Posterior vena cava (tissue), 2 donors: ENCODE measurements at regions not wholly inside any gene's neighbourhood (a gene's known extent, or its start where the extent isn't known, plus 50 kb on each side); places are given as distances from the start of the nearest gene placed in this dataset.
"Not testable (repeated sequence)": the region's sequence is repeated elsewhere in the genome, so short reads cannot be mapped to it uniquely, and the experiment has no call there.

ENCODE experiments used
- DNase-seq: peaks from one replicate; pipeline ENCODE4 v3.0.0-alpha.2; 2020; ENCODE audit warnings: low spot score
- intact Hi-C, 2 donors: fragments of 100-400 bp; cut with DNase I; formaldehyde crosslinking; loops; one replicate each; pipeline versions ENCODE4 v1.14.1 to v1.14.2; 2022 to 2023
- donor health status: DM: yes; HTN: yes; CAD: no.
- donor health status: DM: yes; HTN: yes; CAD: no.

- intact Hi-C loops = no loop called here
- no peak for DNase-seq
Measured at GRCh38 chr11:39817241-39817640, 1642.2 kb downstream of the LRRC4C start.

- no peak for DNase-seq
- intact Hi-C loops = no loop called here
Measured at GRCh38 chr11:39810358-39810757, 1649.1 kb downstream of the LRRC4C start.

- no peak for DNase-seq
- intact Hi-C loops = no loop called here
Measured at GRCh38 chr11:39809833-39810232, 1649.6 kb downstream of the LRRC4C start.

GRCh38 chr11:39807904-39808303 is 1651.5 kb downstream of the LRRC4C start:
- intact Hi-C loops = no loop called here
- DNase-seq = no peak

- no peak for DNase-seq
- intact Hi-C loops = no loop called here
Measured at GRCh38 chr11:39806652-39807051, 1652.8 kb downstream of the LRRC4C start.

GRCh38 chr11:39804271-39804670 is 1655.2 kb downstream of the LRRC4C start:
- DNase-seq = no peak
- intact Hi-C loops = no loop called here

GRCh38 chr11:39786682-39787081 is 1672.8 kb downstream of the LRRC4C start:
- no peak for DNase-seq

GRCh38 chr11:39786281-39786680 is 1673.2 kb downstream of the LRRC4C start:
- intact Hi-C loops = no loop called here

More at GRCh38 chr11:39786682-39787081, 1672.8 kb downstream of the LRRC4C start:
- intact Hi-C loops = no loop called here

GRCh38 chr11:39784873-39785272 is 1674.6 kb downstream of the LRRC4C start:
- DNase-seq = no peak
- intact Hi-C loops = loop anchor here in 1 of 2 donors (1.0 kb wide), 1 partner anchor 48 kb away; no protein-coding TSS in a partner anchor

More at GRCh38 chr11:39786281-39786680, 1673.2 kb downstream of the LRRC4C start:
- DNase-seq = no peak

GRCh38 chr11:39780131-39780530 is 1679.3 kb downstream of the LRRC4C start:
- no peak for DNase-seq
- intact Hi-C loops = no loop called here

GRCh38 chr11:39777035-39777434 is 1682.4 kb downstream of the LRRC4C start:
- intact Hi-C loops = no loop called here

GRCh38 chr11:39772525-39773137 is 1686.8 kb downstream of the LRRC4C start:
- no peak for DNase-seq
- intact Hi-C loops = no loop called here

More at GRCh38 chr11:39777035-39777434, 1682.4 kb downstream of the LRRC4C start:
- DNase-seq = no peak

- intact Hi-C loops = no loop called here
- no peak for DNase-seq
Measured at GRCh38 chr11:39768214-39768613, 1691.2 kb downstream of the LRRC4C start.

- DNase-seq = no peak
- intact Hi-C loops = no loop called here
Measured at GRCh38 chr11:39745401-39745800, 1714.1 kb downstream of the LRRC4C start.

GRCh38 chr11:39741066-39741465 is 1718.4 kb downstream of the LRRC4C start:
- intact Hi-C loops = no loop called here
- no peak for DNase-seq

GRCh38 chr11:39736351-39736750 is 1723.1 kb downstream of the LRRC4C start:
- intact Hi-C loops, DNase-seq: not testable (repeated sequence)

- no peak for DNase-seq
- intact Hi-C loops = no loop called here
Measured at GRCh38 chr11:39732001-39732400, 1727.5 kb downstream of the LRRC4C start.

- intact Hi-C loops = no loop called here
Measured at GRCh38 chr11:39725081-39725480, 1734.4 kb downstream of the LRRC4C start.

GRCh38 chr11:39724404-39724803 is 1735.0 kb downstream of the LRRC4C start:
- intact Hi-C loops = no loop called here

More at GRCh38 chr11:39725081-39725480, 1734.4 kb downstream of the LRRC4C start:
- DNase-seq = no peak

GRCh38 chr11:39712581-39712980 is 1746.9 kb downstream of the LRRC4C start:
- DNase-seq = no peak
- intact Hi-C loops = no loop called here

More at GRCh38 chr11:39724404-39724803, 1735.0 kb downstream of the LRRC4C start:
- DNase-seq = no peak

GRCh38 chr11:39690856-39691255 is 1768.6 kb downstream of the LRRC4C start:
- intact Hi-C loops = no loop called here
- no peak for DNase-seq
